ENCODE measurements at regions not wholly inside any gene's neighbourhood (a gene's known extent, or its start where the extent isn't known, plus 50 kb on each side); places are given as distances from the start of the nearest gene placed in this dataset.

DNA sequence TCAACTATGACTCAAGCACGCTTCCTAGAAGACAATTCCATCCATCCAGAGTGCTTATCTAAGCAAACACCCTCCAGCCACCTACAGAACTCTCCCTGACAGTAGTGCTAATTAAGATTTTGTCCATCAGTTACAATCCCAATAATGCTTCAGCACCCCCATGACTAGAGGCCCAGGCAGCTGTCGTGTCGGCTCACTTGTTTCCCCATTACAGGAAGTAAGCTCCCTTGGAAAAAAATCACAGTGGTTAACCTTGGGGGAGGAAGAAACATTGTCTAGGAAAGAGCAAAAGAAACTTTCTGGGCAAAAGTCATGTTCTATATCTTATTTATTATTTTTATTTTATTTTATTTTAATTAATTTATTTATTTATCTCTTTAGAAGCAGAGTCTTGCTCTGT is 108.8 kb upstream of the LPAR1 start:
- TF ChIP-seq, protein P1, sequence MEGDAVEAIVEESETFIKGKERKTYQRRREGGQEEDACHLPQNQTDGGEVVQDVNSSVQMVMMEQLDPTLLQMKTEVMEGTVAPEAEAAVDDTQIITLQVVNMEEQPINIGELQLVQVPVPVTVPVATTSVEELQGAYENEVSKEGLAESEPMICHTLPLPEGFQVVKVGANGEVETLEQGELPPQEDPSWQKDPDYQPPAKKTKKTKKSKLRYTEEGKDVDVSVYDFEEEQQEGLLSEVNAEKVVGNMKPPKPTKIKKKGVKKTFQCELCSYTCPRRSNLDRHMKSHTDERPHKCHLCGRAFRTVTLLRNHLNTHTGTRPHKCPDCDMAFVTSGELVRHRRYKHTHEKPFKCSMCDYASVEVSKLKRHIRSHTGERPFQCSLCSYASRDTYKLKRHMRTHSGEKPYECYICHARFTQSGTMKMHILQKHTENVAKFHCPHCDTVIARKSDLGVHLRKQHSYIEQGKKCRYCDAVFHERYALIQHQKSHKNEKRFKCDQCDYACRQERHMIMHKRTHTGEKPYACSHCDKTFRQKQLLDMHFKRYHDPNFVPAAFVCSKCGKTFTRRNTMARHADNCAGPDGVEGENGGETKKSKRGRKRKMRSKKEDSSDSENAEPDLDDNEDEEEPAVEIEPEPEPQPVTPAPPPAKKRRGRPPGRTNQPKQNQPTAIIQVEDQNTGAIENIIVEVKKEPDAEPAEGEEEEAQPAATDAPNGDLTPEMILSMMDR (IDR thresholded peaks at IDR 0.05; ENCODE audit: insufficient read depth, low read depth, low read length), result no peak
- no peak for TF ChIP-seq EZH2 (IDR thresholded peaks at IDR 0.05; ENCODE audit: insufficient read depth, low read length)
- Histone ChIP-seq H3K27ac (ENCODE audit: low read depth, low read length) (no peak overlapping the region), H4K20me1 (ENCODE audit: insufficient read depth, low read length) (no peaks in the 10 kb centered on the region), H3K36me3 (ENCODE audit: insufficient read depth, low read length) (no peaks in the 10 kb centered on the region), H3K4me1 (ENCODE audit: insufficient read depth, low read length) (no peaks in the 10 kb centered on the region), H3K27me3 (ENCODE audit: insufficient read depth, low read length) (no peaks in the 10 kb centered on the region), H3K4me2 (ENCODE audit: low read length) (no peak overlapping the region), H3K79me2 (ENCODE audit: insufficient read depth, low read length) (no peaks in the 10 kb centered on the region), H2AFZ (ENCODE audit: low read depth, low read length) (no peak overlapping the region), H3K9ac (ENCODE audit: low read length) (no peak overlapping the region), H3K4me3 (ENCODE audit: insufficient read depth, low read depth, low read length) (no peak overlapping the region), H3K9me3 (ENCODE audit: insufficient read depth, low read depth, low read length) (no peaks in the 10 kb centered on the region)
- peaks cover 2% of the 10 kb centered on the region for H3K27me3 Mint-ChIP-seq (ENCODE audit: low read depth, unreplicated experiment)
- H3K9me3 Mint-ChIP-seq (ENCODE audit: unreplicated experiment), result no peaks in the 10 kb centered on the region
- FAIRE-seq (no peak), DNase-seq (ENCODE audit: low read depth) (no peak)
- H3K36me3 Mint-ChIP-seq (ENCODE audit: low read depth, unreplicated experiment), result no peaks in the 10 kb centered on the region
- no peaks in the 10 kb centered on the region for H3K4me1 Mint-ChIP-seq (ENCODE audit: low read depth, unreplicated experiment)
- no peak overlapping the region for H3K27ac Mint-ChIP-seq (ENCODE audit: unreplicated experiment)
- no peak overlapping the region for H3K4me3 Mint-ChIP-seq (ENCODE audit: unreplicated experiment)

DNA sequence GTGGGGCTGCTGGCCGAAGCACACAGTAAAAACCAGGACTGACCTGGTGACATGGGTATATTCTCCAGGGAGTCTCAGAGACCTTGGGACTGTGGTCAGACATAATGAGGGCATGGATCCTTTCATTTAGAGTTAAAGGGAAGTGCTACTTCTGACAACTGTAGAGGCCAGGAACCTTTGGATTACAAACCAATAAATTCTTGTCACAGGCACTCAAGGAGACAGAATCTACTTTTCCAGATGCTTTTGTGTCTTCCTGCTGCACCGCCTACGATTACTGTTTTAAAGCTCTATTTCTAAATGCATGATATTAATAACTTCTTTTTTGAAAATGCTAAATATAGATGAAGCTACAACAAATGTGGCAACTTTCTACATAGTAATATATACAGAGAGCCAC is 106.5 kb upstream of the LPAR1 start:
- Histone ChIP-seq H3K4me3 (ENCODE audit: insufficient read depth, low read depth, low read length) (no peak overlapping the region), H3K36me3 (ENCODE audit: insufficient read depth, low read length) (no peaks in the 10 kb centered on the region), H3K4me2 (ENCODE audit: low read length) (no peak overlapping the region), H2AFZ (ENCODE audit: low read depth, low read length) (no peak overlapping the region), H3K9me3 (ENCODE audit: insufficient read depth, low read depth, low read length) (no peaks in the 10 kb centered on the region), H3K9ac (ENCODE audit: low read length) (no peak overlapping the region), H3K4me1 (ENCODE audit: insufficient read depth, low read length) (no peaks in the 10 kb centered on the region), H4K20me1 (ENCODE audit: insufficient read depth, low read length) (no peaks in the 10 kb centered on the region), H3K27me3 (ENCODE audit: insufficient read depth, low read length) (no peaks in the 10 kb centered on the region), H3K27ac (ENCODE audit: low read depth, low read length) (no peak overlapping the region), H3K79me2 (ENCODE audit: insufficient read depth, low read length) (no peaks in the 10 kb centered on the region)
- H3K27ac Mint-ChIP-seq (ENCODE audit: unreplicated experiment), result no peak overlapping the region
- no peaks in the 10 kb centered on the region for H3K4me1 Mint-ChIP-seq (ENCODE audit: low read depth, unreplicated experiment)
- FAIRE-seq (no peak), DNase-seq (ENCODE audit: low read depth) (no peak)
- no peak overlapping the region for H3K4me3 Mint-ChIP-seq (ENCODE audit: unreplicated experiment)
- H3K27me3 Mint-ChIP-seq (ENCODE audit: low read depth, unreplicated experiment), result peaks cover 2% of the 10 kb centered on the region
- no peaks in the 10 kb centered on the region for H3K36me3 Mint-ChIP-seq (ENCODE audit: low read depth, unreplicated experiment)
- no peak for TF ChIP-seq EZH2 (IDR thresholded peaks at IDR 0.05; ENCODE audit: insufficient read depth, low read length)
- TF ChIP-seq, protein P1 (IDR thresholded peaks at IDR 0.05; ENCODE audit: insufficient read depth, low read depth, low read length), result no peak
- no peaks in the 10 kb centered on the region for H3K9me3 Mint-ChIP-seq (ENCODE audit: unreplicated experiment)

DNA sequence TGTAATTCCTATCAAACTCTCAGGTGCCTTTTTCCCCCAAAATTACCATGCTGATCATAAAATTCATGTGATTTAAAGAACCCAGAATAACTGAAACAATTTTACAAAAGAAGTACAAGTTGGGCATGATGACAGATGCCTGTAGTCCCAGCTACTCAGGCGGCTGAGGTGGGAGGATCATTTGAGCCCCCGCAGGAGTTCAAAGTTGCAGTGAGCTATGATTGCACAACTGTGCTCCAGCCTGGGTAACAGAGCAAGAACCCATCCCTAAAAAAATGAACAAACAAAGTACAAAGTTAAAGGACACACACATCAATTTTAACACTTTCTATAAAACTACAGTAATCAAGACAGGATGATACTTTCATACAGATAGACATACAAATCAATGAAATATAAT is 97.9 kb upstream of the LPAR1 start:
- no peaks in the 10 kb centered on the region for H3K4me1 ChIP-seq (ENCODE audit: insufficient read depth, low read length)
- H3K27ac ChIP-seq (ENCODE audit: low read depth, low read length), result no peak overlapping the region
- H3K36me3 ChIP-seq (ENCODE audit: insufficient read depth, low read length), result no peaks in the 10 kb centered on the region
- no peak for DNase-seq (ENCODE audit: low read depth)
- H2AFZ ChIP-seq (ENCODE audit: low read depth, low read length), result no peak overlapping the region
- no peaks in the 10 kb centered on the region for H3K9me3 ChIP-seq (ENCODE audit: insufficient read depth, low read depth, low read length)
- Mint-ChIP-seq H3K4me1 (ENCODE audit: low read depth, unreplicated experiment) (no peaks in the 10 kb centered on the region), H3K9me3 (ENCODE audit: unreplicated experiment) (peaks cover 3% of the 10 kb centered on the region), H3K4me3 (ENCODE audit: unreplicated experiment) (no peak overlapping the region), H3K36me3 (ENCODE audit: low read depth, unreplicated experiment) (no peaks in the 10 kb centered on the region), H3K27me3 (ENCODE audit: low read depth, unreplicated experiment) (peaks cover 2% of the 10 kb centered on the region), H3K27ac (ENCODE audit: unreplicated experiment) (no peak overlapping the region)
- no peak overlapping the region for H3K9ac ChIP-seq (ENCODE audit: low read length)
- no peaks in the 10 kb centered on the region for H3K79me2 ChIP-seq (ENCODE audit: insufficient read depth, low read length)
- H4K20me1 ChIP-seq (ENCODE audit: insufficient read depth, low read length), result no peaks in the 10 kb centered on the region
- H3K4me2 ChIP-seq (ENCODE audit: low read length), result no peak overlapping the region
- H3K4me3 ChIP-seq (ENCODE audit: insufficient read depth, low read depth, low read length), result no peak overlapping the region
- no peak for FAIRE-seq
- no peak for TF ChIP-seq EZH2 (IDR thresholded peaks at IDR 0.05; ENCODE audit: insufficient read depth, low read length)
- TF ChIP-seq, protein P1 (IDR thresholded peaks at IDR 0.05; ENCODE audit: insufficient read depth, low read depth, low read length), result no peak
- no peaks in the 10 kb centered on the region for H3K27me3 ChIP-seq (ENCODE audit: insufficient read depth, low read length)
